ENCODE measurements at regions not wholly inside any gene's neighbourhood (a gene's known extent, or its start where the extent isn't known, plus 50 kb on each side); places are given as distances from the start of the nearest gene placed in this dataset.

- no peak for TF ChIP-seq POLR2A (IDR thresholded peaks at IDR 0.05; ENCODE audit: low read depth, low read length)
- TF ChIP-seq POLR2AphosphoS5 (IDR thresholded peaks at IDR 0.05; ENCODE audit: low read depth, low read length), result no peak
- TF ChIP-seq TAF1 (IDR thresholded peaks at IDR 0.05; ENCODE audit: borderline replicate concordance, low read depth, low read length), result no peak
These were observed 639.1 kb upstream of the SETBP1 start for GRCh38 chr18:44041553-44041952.
